H9 (cell line): ENCODE measurements at regions not wholly inside any gene's neighbourhood (a gene's known extent, or its start where the extent isn't known, plus 50 kb on each side); places are given as distances from the start of the nearest gene placed in this dataset.

ENCODE experiments used
- DNase-seq: peaks from one replicate; pipeline ENCODE4 v3.0.0-alpha.2; 2017
- H2AFZ ChIP-seq: one replicate; pipeline ENCODE4 v1.6.1; 2013; ENCODE audit warnings: mild to moderate bottlenecking, low read length, control low read depth, moderate library complexity
- H2AK5ac ChIP-seq: 2 replicates; pipeline ENCODE4 v1.6.1; 2013; ENCODE audit warnings: low read length, control low read depth, mixed read lengths; ENCODE audit not compliant: insufficient read length
- H2BK120ac ChIP-seq: one replicate; pipeline ENCODE4 v1.6.1; 2013; ENCODE audit warnings: low read depth, mild to moderate bottlenecking, low read length, control low read depth, inconsistent platforms; ENCODE audit not compliant: poor library complexity, severe bottlenecking
- H2BK12ac ChIP-seq: 2 replicates; pipeline ENCODE4 v1.6.1; 2013; ENCODE audit warnings: low read length, control low read depth, mixed read lengths, low read depth; ENCODE audit not compliant: insufficient read length
- H2BK15ac ChIP-seq: 2 replicates; pipeline ENCODE4 v1.6.1; 2013; ENCODE audit warnings: low read depth, low read length, control low read depth
- H2BK20ac ChIP-seq: one replicate; pipeline ENCODE4 v1.6.1; 2013; ENCODE audit warnings: low read depth, mild to moderate bottlenecking, low read length, control low read depth, inconsistent platforms; ENCODE audit not compliant: poor library complexity, severe bottlenecking
- H2BK5ac ChIP-seq: 2 replicates; pipeline ENCODE4 v1.6.1; 2013; ENCODE audit warnings: low read length, control low read depth, mixed read lengths; ENCODE audit not compliant: insufficient read length
- H3K14ac ChIP-seq: 2 replicates; pipeline ENCODE4 v1.6.1; 2013; ENCODE audit warnings: low read length, control low read depth; ENCODE audit not compliant: insufficient read depth
- H3K18ac ChIP-seq: 2 replicates; pipeline ENCODE4 v1.6.1; 2013; ENCODE audit warnings: low read depth, mild to moderate bottlenecking, mixed read lengths, low read length, control low read depth; ENCODE audit not compliant: insufficient read length
- H3K23ac ChIP-seq: 2 replicates; pipeline ENCODE4 v1.6.1; 2013; ENCODE audit warnings: low read length, control low read depth, mixed read lengths, low read depth; ENCODE audit not compliant: insufficient read length
- H3K23me2 ChIP-seq: 2 replicates; pipeline ENCODE4 v1.6.1; 2013; ENCODE audit warnings: low read depth, mild to moderate bottlenecking, mixed read lengths, low read length, control low read depth; ENCODE audit not compliant: insufficient read length, poor library complexity, severe bottlenecking
- H3K27ac ChIP-seq: 2 replicates; pipeline ENCODE4 v1.5.1; 2013; ENCODE audit warnings: low read length, control low read depth, mixed read lengths, low read depth; ENCODE audit not compliant: insufficient read length
- H3K27me3 ChIP-seq: 2 replicates; pipeline ENCODE4 v1.6.1; 2013; ENCODE audit warnings: low read length, control low read depth, inconsistent platforms; ENCODE audit not compliant: insufficient read depth
- H3K4ac ChIP-seq: 2 replicates; pipeline ENCODE4 v1.6.1; 2013; ENCODE audit warnings: low read depth, mild to moderate bottlenecking, control low read depth, inconsistent platforms, low read length, moderate library complexity
- H3K4me1 ChIP-seq: 2 replicates; pipeline ENCODE4 v1.6.1; 2013; ENCODE audit warnings: low read length, control low read depth, inconsistent platforms; ENCODE audit not compliant: insufficient read depth
- H3K4me2 ChIP-seq: 2 replicates; pipeline ENCODE4 v1.6.1; 2013; ENCODE audit warnings: low read length, control low read depth, mixed read lengths; ENCODE audit not compliant: insufficient read length, insufficient read depth
- H3K56ac ChIP-seq: 2 replicates; pipeline ENCODE4 v1.6.1; 2013; ENCODE audit warnings: low read depth, mild to moderate bottlenecking, mixed read lengths, low read length, control low read depth; ENCODE audit not compliant: insufficient read length
- H3K79me1 ChIP-seq: 2 replicates; pipeline ENCODE4 v1.6.1; 2013; ENCODE audit warnings: low read depth, mild to moderate bottlenecking, moderate library complexity, low read length, control low read depth, inconsistent platforms; ENCODE audit not compliant: insufficient read depth, poor library complexity, severe bottlenecking
- H3K79me2 ChIP-seq: 2 replicates; pipeline ENCODE4 v1.6.1; 2013; ENCODE audit warnings: low read length, control low read depth, inconsistent platforms; ENCODE audit not compliant: insufficient read depth
- H3K9ac ChIP-seq: 2 replicates; pipeline ENCODE4 v1.6.1; 2013; ENCODE audit warnings: low read length, control low read depth, mixed read lengths; ENCODE audit not compliant: insufficient read length; ENCODE audit errors: extremely low read depth
- H3K9me3 ChIP-seq: one replicate; pipeline ENCODE4 v1.6.1; 2013; ENCODE audit warnings: low read depth, low read length, inconsistent platforms; ENCODE audit not compliant: control insufficient read depth
- H3T11ph ChIP-seq: one replicate; pipeline ENCODE4 v1.6.1; 2013; ENCODE audit warnings: mild to moderate bottlenecking, low read length, control low read depth, inconsistent platforms
- H4K20me1 ChIP-seq: one replicate; pipeline ENCODE4 v1.6.1; 2013; ENCODE audit not compliant: control insufficient read depth, insufficient read length, insufficient read depth
- H4K5ac ChIP-seq: 2 replicates; pipeline ENCODE4 v1.6.1; 2013; ENCODE audit warnings: low read depth, mild to moderate bottlenecking, mixed read lengths, low read length, control low read depth; ENCODE audit not compliant: insufficient read length
- H4K8ac ChIP-seq: replicated peaks from 2 replicates; pipeline ENCODE4 v1.6.1; 2013; ENCODE audit warnings: low read length, control low read depth, mixed read lengths, low read depth; ENCODE audit not compliant: insufficient read length
- H4K91ac ChIP-seq: 2 replicates; pipeline ENCODE4 v1.6.1; 2013; ENCODE audit warnings: low read depth, mild to moderate bottlenecking, moderate library complexity, mixed read lengths, low read length, control low read depth; ENCODE audit not compliant: insufficient read length
- H3K27ac Mint-ChIP-seq, 3 experiments: 2 replicates in 2 of 3; 3 replicates in 1 of 3; pipeline ENCODE4 v1.8.0; 2020 to 2021; ENCODE audit warnings: mixed read lengths in 3 of 3, mild to moderate bottlenecking in 1 of 3, moderate library complexity in 1 of 3
- H3K27me3 Mint-ChIP-seq: 2 replicates; pipeline ENCODE4 v1.8.0; 2021; ENCODE audit warnings: low read depth, mild to moderate bottlenecking, moderate library complexity, mixed read lengths
- H3K36me3 Mint-ChIP-seq, 3 experiments: 2 replicates in 2 of 3; 3 replicates in 1 of 3; pipeline ENCODE4 v1.8.0; 2020 to 2021; ENCODE audit warnings: low read depth in 3 of 3, mixed read lengths in 3 of 3; ENCODE audit not compliant: insufficient read depth in 1 of 3
- H3K4me1 Mint-ChIP-seq, 2 experiments: 2 replicates each; pipeline ENCODE4 v1.8.0; 2020; ENCODE audit warnings: mixed read lengths in 2 of 2
- H3K4me3 Mint-ChIP-seq, 2 experiments: 2 replicates in 1 of 2; 3 replicates in 1 of 2; pipeline ENCODE4 v1.8.0; 2020 to 2021; ENCODE audit warnings: mild to moderate bottlenecking in 2 of 2, mixed read lengths in 2 of 2, moderate library complexity in 1 of 2
- H3K9me3 Mint-ChIP-seq, 2 experiments: 2 replicates in 1 of 2; 3 replicates in 1 of 2; pipeline ENCODE4 v1.8.0; 2020; ENCODE audit warnings: mild to moderate bottlenecking in 2 of 2, mixed read lengths in 2 of 2, moderate library complexity in 1 of 2
- CTCF ChIP-seq: fragments of 200-600 bp; sonication (generic); conservative IDR thresholded peaks from 3 replicates; pipeline ENCODE4 v1.8.0; 2021; ENCODE audit warnings: antibody characterized with exemption, mild to moderate bottlenecking
- WGBS: extraction: QIAGEN DNeasy Blood & Tissue Kit; methylation state at CpG from one replicate; pipeline ENCODE4 v1.1.7; 2013; ENCODE audit warnings: missing lambda C conversion rate, low lambda C conversion rate, mixed read lengths; ENCODE audit not compliant: insufficient read length; ENCODE audit errors: extremely low coverage; 5-methylcytosine and 5-hydroxymethylcytosine counted together

DNA sequence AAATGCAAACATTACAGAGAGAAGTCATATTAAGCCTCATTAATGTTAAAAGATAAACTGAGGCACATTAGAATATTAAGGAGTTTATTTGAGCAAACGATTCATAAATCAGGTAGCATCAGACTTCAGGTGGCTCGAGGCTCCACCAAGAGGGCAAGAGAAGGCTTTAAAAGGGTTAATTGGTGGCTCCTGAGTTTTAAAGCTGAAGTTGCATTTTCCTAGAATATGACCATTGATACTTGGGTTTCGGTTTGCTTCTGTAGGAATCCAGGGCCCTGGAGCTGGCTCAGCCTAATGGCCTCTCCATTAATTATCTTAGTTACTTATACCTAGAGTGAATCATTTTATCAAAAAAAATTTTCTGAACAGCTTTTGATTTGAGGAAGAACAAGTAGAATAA is 123.7 kb upstream of the NABP1 start:
- Histone ChIP-seq H3K23me2 (no peaks in the 10 kb centered on the region), H3K9me3 (no peaks in the 10 kb centered on the region), H2BK20ac (no peak overlapping the region), H3K9ac (no peak overlapping the region), H2AK5ac (no peak overlapping the region), H3K4me2 (no peak overlapping the region), H3K23ac (no peak overlapping the region), H3K4me1 (no peaks in the 10 kb centered on the region), H4K8ac (no peak overlapping the region), H3K14ac (no peak overlapping the region), H2AFZ (no peak overlapping the region), H2BK12ac (no peak overlapping the region), H4K20me1 (no peaks in the 10 kb centered on the region), H3K27ac (no peak overlapping the region), H2BK120ac (no peak overlapping the region), H3T11ph (no peak overlapping the region), H3K18ac (no peak overlapping the region), H3K4ac (no peak overlapping the region), H3K79me2 (no peaks in the 10 kb centered on the region), H4K5ac (no peak overlapping the region), H3K27me3 (no peaks in the 10 kb centered on the region), H3K56ac (no peak overlapping the region), H3K79me1 (no peaks in the 10 kb centered on the region), H2BK15ac (no peak overlapping the region), H2BK5ac (no peak overlapping the region), H4K91ac (no peak overlapping the region)
- no peaks in the 10 kb centered on the region for H3K9me3 Mint-ChIP-seq
- TF ChIP-seq CTCF: no peak
- no peak overlapping the region for H3K4me3 Mint-ChIP-seq
- H3K4me1 Mint-ChIP-seq: peaks cover 5 to 7% of the 10 kb centered on the region in 2 experiments
- no peaks in the 10 kb centered on the region for H3K36me3 Mint-ChIP-seq
- no peak overlapping the region for H3K27ac Mint-ChIP-seq
- peaks cover 7% of the 10 kb centered on the region for H3K27me3 Mint-ChIP-seq
- no peak for DNase-seq
- no CpG with 5 or more reads among the region's 3 CpGs for WGBS
